ENCODE measurements at regions not wholly inside any gene's neighbourhood (a gene's known extent, or its start where the extent isn't known, plus 50 kb on each side); places are given as distances from the start of the nearest gene placed in this dataset.
"Not testable (repeated sequence)": the region's sequence is repeated elsewhere in the genome, so short reads cannot be mapped to it uniquely, and the experiment has no call there.

- no peak for DNase-seq (ENCODE audit: low read depth, low spot score)
Measured at GRCh38 chr12:13442457-13442856, 245.9 kb downstream of the EMP1 start.

- no peak for DNase-seq (ENCODE audit: low read depth, low spot score)
Measured at GRCh38 chr12:13440844-13441243, 244.3 kb downstream of the EMP1 start.

- DNase-seq (ENCODE audit: low read depth, low spot score) = no peak
Measured at GRCh38 chr12:13437541-13437940, 241.0 kb downstream of the EMP1 start.

- DNase-seq (ENCODE audit: low read depth, low spot score) = no peak
Measured at GRCh38 chr12:13436696-13437391, 240.3 kb downstream of the EMP1 start.

GRCh38 chr12:13436182-13436581 is 239.7 kb downstream of the EMP1 start:
- DNase-seq (ENCODE audit: low read depth, low spot score) = no peak

GRCh38 chr12:13435235-13435933 is 238.9 kb downstream of the EMP1 start:
- DNase-seq (ENCODE audit: low read depth, low spot score) = no peak

- DNase-seq (ENCODE audit: low read depth, low spot score) = no peak
Measured at GRCh38 chr12:13433768-13434167, 237.2 kb downstream of the EMP1 start.

- no peak for DNase-seq (ENCODE audit: low read depth, low spot score)
Measured at GRCh38 chr12:13431041-13431440, 234.5 kb downstream of the EMP1 start.

GRCh38 chr12:13428538-13429265 is 232.2 kb downstream of the EMP1 start:
- no peak for DNase-seq (ENCODE audit: low read depth, low spot score)

- DNase-seq (ENCODE audit: low read depth, low spot score) = no peak
Measured at GRCh38 chr12:13425766-13426165, 229.2 kb downstream of the EMP1 start.

- DNase-seq (ENCODE audit: low read depth, low spot score) = no peak
Measured at GRCh38 chr12:13422291-13422690, 225.8 kb downstream of the EMP1 start.

- no peak for DNase-seq (ENCODE audit: low read depth, low spot score)
Measured at GRCh38 chr12:13417516-13417915, 221.0 kb downstream of the EMP1 start.

- no peak for DNase-seq (ENCODE audit: low read depth, low spot score)
Measured at GRCh38 chr12:13411287-13411686, 214.8 kb downstream of the EMP1 start.

- no peak for DNase-seq (ENCODE audit: low read depth, low spot score)
Measured at GRCh38 chr12:13405961-13406703, 209.6 kb downstream of the EMP1 start.

- no peak for DNase-seq (ENCODE audit: low read depth, low spot score)
Measured at GRCh38 chr12:13404631-13405473, 208.3 kb downstream of the EMP1 start.

GRCh38 chr12:13404111-13404628 is 207.6 kb downstream of the EMP1 start:
- DNase-seq (ENCODE audit: low read depth, low spot score) = no peak

- not testable (repeated sequence) for DNase-seq (ENCODE audit: low read depth, low spot score)
Measured at GRCh38 chr12:13391375-13391774, 194.8 kb downstream of the EMP1 start.

GRCh38 chr12:13390918-13391317 is 194.4 kb downstream of the EMP1 start:
- no peak for DNase-seq (ENCODE audit: low read depth, low spot score)

- no peak for DNase-seq (ENCODE audit: low read depth, low spot score)
Measured at GRCh38 chr12:13390381-13390861, 193.9 kb downstream of the EMP1 start.

GRCh38 chr12:13387101-13387500 is 190.6 kb downstream of the EMP1 start:
- DNase-seq (ENCODE audit: low read depth, low spot score) = no peak

All from activated CD4-positive, CD25-positive, alpha-beta regulatory T cell treated with anti-CD3 and anti-CD28 coated beads, Interleukin-2, amount 50 U/mL, for 16 hours (primary cell).